Prostate gland (tissue), 2 donors: ENCODE measurements at regions not wholly inside any gene's neighbourhood (a gene's known extent, or its start where the extent isn't known, plus 50 kb on each side); places are given as distances from the start of the nearest gene placed in this dataset.

Experiments used
- CTCF ChIP-seq, 4 experiments: fragments of 200-600 bp in 2 of 4; fragments of 450-650 bp in 2 of 4; sonication (generic) in 2 of 4; IDR thresholded peaks; 1 replicate in 3 of 4; 2 replicates in 1 of 4; pipeline ENCODE4 v1.5.1; 2016 to 2019; ENCODE audit warnings: antibody characterized with exemption in 4 of 4, mild to moderate bottlenecking in 2 of 4, moderate library complexity in 2 of 4
- POLR2AphosphoS5 ChIP-seq: sonication (generic); formaldehyde crosslinking; IDR thresholded peaks from one replicate; pipeline ENCODE4 v1.6.1; 2017; ENCODE audit warnings: antibody characterized with exemption

GRCh38 chr21:41048623-41049022 lies 119.3 kb upstream of the BACE2 start:
- TF ChIP-seq CTCF (IDR thresholded peaks at IDR 0.05) (no peak), POLR2AphosphoS5 (no peak)
